Urinary bladder (tissue), 3 donors: ENCODE measurements at regions not wholly inside any gene's neighbourhood (a gene's known extent, or its start where the extent isn't known, plus 50 kb on each side); places are given as distances from the start of the nearest gene placed in this dataset.
A peak's percentile ranks its signal among the peaks of the same experiment; 100 is the strongest.

Experiments
- DNase-seq: peaks from one replicate; pipeline ENCODE4 v3.0.0-alpha.2; 2015; ENCODE audit errors: extremely low spot score
- H3K27ac ChIP-seq: one replicate; pipeline ENCODE4 v1.5.1; 2013; ENCODE audit warnings: low read depth, mild to moderate bottlenecking, moderate library complexity
- H3K36me3 ChIP-seq: one replicate; pipeline ENCODE4 v1.6.1; 2013; ENCODE audit warnings: mild to moderate bottlenecking, moderate library complexity; ENCODE audit not compliant: insufficient read depth
- H3K4me1 ChIP-seq: one replicate; pipeline ENCODE4 v1.6.1; 2013; ENCODE audit warnings: mild to moderate bottlenecking, moderate library complexity; ENCODE audit not compliant: insufficient read depth
- H3K4me3 ChIP-seq: one replicate; pipeline ENCODE4 v1.5.1; 2013; ENCODE audit warnings: low read depth, low read length
- WGBS: extraction: QIAGEN DNeasy Blood & Tissue Kit; methylation state at CpG from one replicate; pipeline ENCODE4 v1.1.7; 2013; 5-methylcytosine and 5-hydroxymethylcytosine counted together
- donor health status: healthy with polysubstance abuse.
- donor health status: healthy.

DNA sequence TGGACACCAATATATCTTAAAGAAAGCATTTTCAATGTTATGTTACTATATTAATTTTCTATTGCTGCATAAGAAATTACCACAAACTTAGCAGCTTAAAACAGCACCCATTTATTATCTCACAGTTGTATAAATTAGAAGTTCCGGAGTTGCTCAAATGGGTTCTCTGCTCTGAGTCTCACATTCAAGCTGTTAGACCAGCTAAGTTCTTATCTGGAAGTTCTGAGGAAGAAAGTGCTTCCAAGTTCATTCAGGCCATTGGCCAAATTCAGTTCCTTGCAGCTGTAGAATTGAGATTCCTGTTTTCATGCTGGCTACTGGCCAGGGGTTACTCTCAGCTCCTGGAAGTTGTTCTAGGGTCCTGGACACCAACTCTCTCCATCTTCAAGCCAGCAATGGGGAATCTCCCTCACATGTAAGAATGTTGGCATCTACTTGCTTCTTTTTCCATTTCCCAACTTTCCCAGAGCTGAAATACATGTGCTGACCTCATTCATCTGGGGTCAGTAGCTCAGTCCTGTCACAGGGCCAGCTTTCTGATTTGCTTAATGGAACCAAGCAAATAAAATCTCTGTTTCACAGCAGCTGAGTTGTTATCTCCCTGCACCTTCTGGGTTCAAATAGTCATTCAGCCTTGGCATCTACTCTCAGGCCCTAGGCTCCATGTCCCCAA lies 99.6 kb upstream of the INTU start:
- peak; percentile 79 for DNase-seq
- H3K4me1 ChIP-seq = no peaks in the 10 kb centered on the region
- H3K27ac ChIP-seq = no peak overlapping the region
- no peak overlapping the region for H3K4me3 ChIP-seq
- no peaks in the 10 kb centered on the region for H3K36me3 ChIP-seq
- WGBS = 39% methylated on average over 1 of the region's 1 CpG

DNA sequence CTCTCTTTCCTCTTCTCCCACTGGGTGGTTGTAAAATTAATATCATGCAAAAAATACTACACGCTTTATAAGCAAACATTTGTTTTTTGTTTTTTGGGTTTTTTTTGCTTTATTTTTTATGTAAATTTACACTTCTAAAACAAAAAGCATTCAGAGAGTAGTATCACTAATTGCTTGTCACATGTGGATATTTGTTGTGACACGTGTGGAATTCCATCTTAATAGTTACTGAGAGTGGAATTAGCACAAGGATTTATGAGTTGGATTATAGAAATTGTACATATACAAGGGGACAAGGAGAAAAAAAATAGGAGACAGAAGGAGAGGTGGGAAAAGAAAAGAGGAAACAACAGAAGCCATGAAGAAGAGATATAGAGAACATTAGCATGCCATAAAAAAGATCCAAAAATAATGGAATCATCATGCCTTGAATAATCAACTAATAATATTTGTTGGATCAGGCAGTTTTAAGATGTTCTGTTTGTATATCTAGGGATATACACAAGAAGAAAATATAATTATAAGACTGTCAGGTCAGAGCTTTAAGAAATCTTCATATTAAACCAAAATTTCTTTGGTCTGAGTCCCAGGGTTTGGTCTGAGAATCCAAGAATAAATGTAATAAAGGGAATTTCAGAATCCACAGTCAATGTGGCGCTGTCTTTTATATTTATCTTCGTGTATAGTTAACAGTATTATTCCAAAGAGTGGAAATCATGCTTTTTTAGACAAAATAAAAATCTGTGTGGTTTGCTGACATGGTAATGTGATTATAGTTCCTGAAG lies 98.5 kb upstream of the INTU start:
- H3K4me3 ChIP-seq = no peak overlapping the region
- no peak for DNase-seq
- H3K27ac ChIP-seq = no peak overlapping the region
- 68% methylated on average over 4 of the region's 4 CpGs for WGBS
- H3K36me3 ChIP-seq = no peaks in the 10 kb centered on the region
- no peaks in the 10 kb centered on the region for H3K4me1 ChIP-seq

- Histone ChIP-seq H3K27ac (no peak overlapping the region), H3K4me1 (no peaks in the 10 kb centered on the region), H3K36me3 (no peaks in the 10 kb centered on the region), H3K4me3 (no peak overlapping the region)
- no peak for DNase-seq
- 50% methylated on average over 1 of the region's 1 CpG for WGBS
These were observed 94.7 kb upstream of the INTU start for GRCh38 chr4:127538016-127538415.

GRCh38 chr4:127540497-127541025 lies 92.2 kb upstream of the INTU start:
- H3K36me3 ChIP-seq = no peaks in the 10 kb centered on the region
- no peak for DNase-seq
- 83% methylated on average over 3 of the region's 3 CpGs for WGBS

DNA sequence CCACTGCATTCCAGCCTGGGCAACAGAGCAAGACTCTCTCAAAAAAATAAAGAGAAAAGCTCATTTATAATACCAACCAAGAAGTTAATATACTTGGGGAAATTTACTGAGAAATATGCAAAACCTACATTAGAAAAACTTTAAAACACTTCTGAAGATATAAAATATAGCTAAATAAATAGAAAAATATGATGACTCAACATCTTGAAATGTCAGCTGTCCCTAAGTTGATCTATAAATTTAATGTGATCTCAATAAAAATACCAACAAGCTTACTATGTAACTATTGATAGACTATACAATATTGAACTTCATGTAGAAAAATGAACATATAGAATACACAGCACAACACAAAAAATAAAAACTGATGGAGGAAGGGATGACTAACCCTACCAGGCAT lies 87.5 kb upstream of the INTU start:
- Histone ChIP-seq H3K4me1 (no peaks in the 10 kb centered on the region), H3K36me3 (no peaks in the 10 kb centered on the region), H3K27ac (no peak overlapping the region), H3K4me3 (no peak overlapping the region)
- DNase-seq = no peak

More at GRCh38 chr4:127540497-127541025, 92.2 kb upstream of the INTU start:
- H3K4me3 ChIP-seq = no peak overlapping the region
- no peak overlapping the region for H3K27ac ChIP-seq
- no peaks in the 10 kb centered on the region for H3K4me1 ChIP-seq

GRCh38 chr4:127548990-127549925 lies 83.5 kb upstream of the INTU start:
- DNase-seq = no peak
- no peak overlapping the region for H3K27ac ChIP-seq
- no peaks in the 10 kb centered on the region for H3K4me1 ChIP-seq
- 77% methylated on average over 2 of the region's 2 CpGs for WGBS
- no peak overlapping the region for H3K4me3 ChIP-seq
- H3K36me3 ChIP-seq = no peaks in the 10 kb centered on the region

GRCh38 chr4:127555106-127555505 lies 77.7 kb upstream of the INTU start:
- Histone ChIP-seq H3K27ac (no peak overlapping the region), H3K36me3 (no peaks in the 10 kb centered on the region), H3K4me1 (no peaks in the 10 kb centered on the region), H3K4me3 (no peak overlapping the region)
- WGBS = 88% methylated on average over 1 of the region's 1 CpG
- no peak for DNase-seq

- 90% methylated on average over 4 of the region's 4 CpGs for WGBS
- Histone ChIP-seq H3K27ac (no peak overlapping the region), H3K36me3 (no peaks in the 10 kb centered on the region), H3K4me3 (no peak overlapping the region), H3K4me1 (no peaks in the 10 kb centered on the region)
- DNase-seq = no peak
These were observed 74.7 kb upstream of the INTU start for GRCh38 chr4:127558088-127558487.

DNA sequence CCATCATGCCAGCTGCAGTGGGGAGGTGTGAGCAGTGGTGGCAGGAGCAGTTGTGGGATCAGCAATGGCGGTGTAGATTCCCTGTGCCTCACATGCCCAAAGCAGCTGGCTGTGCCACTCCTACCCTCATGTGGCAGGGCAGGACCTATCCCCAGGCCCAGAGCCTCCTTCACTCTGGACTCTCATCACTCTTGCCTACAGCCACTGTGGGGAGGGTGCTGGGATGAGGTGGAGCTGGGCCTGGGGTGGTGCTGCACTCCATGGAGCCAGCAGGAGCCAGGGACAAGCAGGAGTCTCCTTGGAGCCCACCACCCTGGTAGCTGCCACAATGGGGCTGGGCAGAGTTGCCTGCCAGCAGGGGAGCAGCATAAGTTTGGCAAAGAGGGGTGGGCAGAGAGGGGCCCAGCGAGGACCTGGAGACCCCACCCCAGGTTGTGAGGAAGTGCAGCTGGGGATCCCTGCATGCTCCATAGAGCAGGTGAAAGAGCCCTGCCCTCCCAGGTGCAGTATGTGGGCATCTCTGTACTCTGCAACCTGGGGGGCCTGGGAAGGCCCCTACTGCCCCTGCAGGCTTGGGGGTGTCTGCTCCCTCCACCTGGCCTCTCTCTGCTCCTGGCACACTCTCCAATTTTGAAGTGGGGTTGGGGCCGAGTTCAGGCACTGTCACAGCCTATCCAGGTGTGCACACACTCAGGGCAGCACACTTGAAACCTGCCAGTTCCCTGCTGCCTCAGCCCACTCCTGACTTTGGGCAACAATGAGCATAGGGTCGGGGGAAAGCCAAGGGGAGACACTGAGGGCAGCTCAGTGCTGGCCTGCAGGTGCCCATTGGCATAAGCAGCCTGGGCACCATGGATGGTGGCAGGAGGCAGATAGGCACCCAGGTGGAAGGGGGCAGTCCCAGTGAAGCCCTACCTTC lies 74.0 kb upstream of the INTU start:
- H3K4me1 ChIP-seq = no peaks in the 10 kb centered on the region
- 90% methylated on average over 4 of the region's 4 CpGs for WGBS
- H3K27ac ChIP-seq = no peak overlapping the region
- no peak overlapping the region for H3K4me3 ChIP-seq
- no peaks in the 10 kb centered on the region for H3K36me3 ChIP-seq
- no peak for DNase-seq

GRCh38 chr4:127559981-127560380 lies 72.8 kb upstream of the INTU start:
- H3K36me3 ChIP-seq = no peaks in the 10 kb centered on the region
- no peak for DNase-seq
- no peaks in the 10 kb centered on the region for H3K4me1 ChIP-seq
- 97% methylated on average over 7 of the region's 7 CpGs for WGBS
- H3K27ac ChIP-seq = no peak overlapping the region
- H3K4me3 ChIP-seq = no peak overlapping the region

- Histone ChIP-seq H3K36me3 (no peaks in the 10 kb centered on the region), H3K4me3 (no peak overlapping the region), H3K4me1 (no peaks in the 10 kb centered on the region), H3K27ac (no peak overlapping the region)
- no peak for DNase-seq
- 97% methylated on average over 3 of the region's 3 CpGs for WGBS
These were observed 72.0 kb upstream of the INTU start for GRCh38 chr4:127560755-127561154.

- no peak for DNase-seq
- Histone ChIP-seq H3K27ac (no peak overlapping the region), H3K4me3 (no peak overlapping the region), H3K4me1 (no peaks in the 10 kb centered on the region), H3K36me3 (no peaks in the 10 kb centered on the region)
- WGBS = 78% methylated on average over 2 of the region's 2 CpGs
These were observed 58.1 kb upstream of the INTU start for GRCh38 chr4:127574643-127575042.

GRCh38 chr4:127575888-127576287 lies 56.9 kb upstream of the INTU start:
- H3K36me3 ChIP-seq = no peaks in the 10 kb centered on the region
- H3K4me1 ChIP-seq = no peaks in the 10 kb centered on the region
- WGBS = 70% methylated on average over 2 of the region's 2 CpGs
- H3K27ac ChIP-seq = no peak overlapping the region
- no peak for DNase-seq
- no peak overlapping the region for H3K4me3 ChIP-seq
